ENCODE measurements at regions not wholly inside any gene's neighbourhood (a gene's known extent, or its start where the extent isn't known, plus 50 kb on each side); places are given as distances from the start of the nearest gene placed in this dataset.

DNA sequence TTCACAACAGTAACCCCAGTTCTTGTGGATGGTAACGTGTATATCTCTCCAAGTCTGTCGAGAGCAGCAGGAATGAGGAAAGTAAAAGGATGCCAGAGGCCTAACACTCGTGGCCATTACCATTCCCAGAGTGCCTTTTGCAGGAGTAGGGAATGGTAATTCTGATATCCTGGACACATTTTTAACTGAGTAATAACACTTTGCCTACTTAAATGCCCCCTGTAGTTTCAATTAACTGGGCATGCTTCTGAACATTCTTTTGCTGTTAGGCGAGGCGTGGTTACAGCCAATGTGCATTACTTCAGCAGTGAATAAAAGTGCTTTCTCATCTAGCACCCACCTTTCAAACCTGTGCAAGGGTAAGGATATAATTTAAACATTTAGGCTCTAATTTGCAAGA lies 258.5 kb upstream of the ADGRL2 start:
- intact Hi-C loops (cut with DNase I): loop anchor here (10.0 kb wide), 1 partner anchor 213 kb away; no protein-coding TSS in a partner anchor
- no peak for DNase-seq (ENCODE audit: extremely low spot score)
- WGBS: 84% methylated on average over 5 of the region's 5 CpGs
- H3K4me3 ChIP-seq: no peak overlapping the region
- TF ChIP-seq EP300 (IDR thresholded peaks at IDR 0.05): no peak
- no peak for TF ChIP-seq POLR2A (IDR thresholded peaks at IDR 0.05; ENCODE audit: low read depth)
- TF ChIP-seq, protein P1, sequence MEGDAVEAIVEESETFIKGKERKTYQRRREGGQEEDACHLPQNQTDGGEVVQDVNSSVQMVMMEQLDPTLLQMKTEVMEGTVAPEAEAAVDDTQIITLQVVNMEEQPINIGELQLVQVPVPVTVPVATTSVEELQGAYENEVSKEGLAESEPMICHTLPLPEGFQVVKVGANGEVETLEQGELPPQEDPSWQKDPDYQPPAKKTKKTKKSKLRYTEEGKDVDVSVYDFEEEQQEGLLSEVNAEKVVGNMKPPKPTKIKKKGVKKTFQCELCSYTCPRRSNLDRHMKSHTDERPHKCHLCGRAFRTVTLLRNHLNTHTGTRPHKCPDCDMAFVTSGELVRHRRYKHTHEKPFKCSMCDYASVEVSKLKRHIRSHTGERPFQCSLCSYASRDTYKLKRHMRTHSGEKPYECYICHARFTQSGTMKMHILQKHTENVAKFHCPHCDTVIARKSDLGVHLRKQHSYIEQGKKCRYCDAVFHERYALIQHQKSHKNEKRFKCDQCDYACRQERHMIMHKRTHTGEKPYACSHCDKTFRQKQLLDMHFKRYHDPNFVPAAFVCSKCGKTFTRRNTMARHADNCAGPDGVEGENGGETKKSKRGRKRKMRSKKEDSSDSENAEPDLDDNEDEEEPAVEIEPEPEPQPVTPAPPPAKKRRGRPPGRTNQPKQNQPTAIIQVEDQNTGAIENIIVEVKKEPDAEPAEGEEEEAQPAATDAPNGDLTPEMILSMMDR (IDR thresholded peaks at IDR 0.05): no peak
- no peak for TF ChIP-seq POLR2AphosphoS5 (IDR thresholded peaks at IDR 0.05)
- no peak overlapping the region for H3K27ac ChIP-seq (replicated peaks in 1 of 4)
- no peaks in the 10 kb centered on the region for H3K9me3 ChIP-seq
- no peaks in the 10 kb centered on the region for H3K27me3 ChIP-seq
- H3K36me3 ChIP-seq: no peaks in the 10 kb centered on the region
- no peaks in the 10 kb centered on the region for H3K4me1 ChIP-seq

- H3K36me3 ChIP-seq: no peaks in the 10 kb centered on the region
- H3K27me3 ChIP-seq: no peaks in the 10 kb centered on the region
- H3K4me3 ChIP-seq: no peak overlapping the region
- intact Hi-C loops (cut with DNase I): loop anchor here (10.0 kb wide), 1 partner anchor 215 kb away; no protein-coding TSS in a partner anchor
- H3K4me1 ChIP-seq: peaks cover 0 to 4% (median 0%) of the 10 kb centered on the region in 4 donors
- DNase-seq (ENCODE audit: extremely low spot score): no peak
- no peaks in the 10 kb centered on the region for H3K9me3 ChIP-seq
- TF ChIP-seq POLR2AphosphoS5 (IDR thresholded peaks at IDR 0.05) (no peak), POLR2A (IDR thresholded peaks at IDR 0.05; ENCODE audit: low read depth) (no peak), EP300 (IDR thresholded peaks at IDR 0.05) (no peak)
- TF ChIP-seq, protein P1 (IDR thresholded peaks at IDR 0.05): no peak
- H3K27ac ChIP-seq (replicated peaks in 1 of 4): no peak overlapping the region
Observed at GRCh38 chr1:81540216-81540615, 260.5 kb upstream of the ADGRL2 start.

- 74% methylated on average over 2 of the region's 3 CpGs for WGBS
- Histone ChIP-seq H3K27me3 (no peaks in the 10 kb centered on the region), H3K9me3 (no peaks in the 10 kb centered on the region)
Observed at GRCh38 chr1:81529014-81529413, 271.7 kb upstream of the ADGRL2 start.

GRCh38 chr1:81525085-81525484 lies 275.6 kb upstream of the ADGRL2 start:
- no peak for DNase-seq (ENCODE audit: extremely low spot score)
- Histone ChIP-seq H3K36me3 (no peaks in the 10 kb centered on the region), H3K27ac (replicated peaks in 1 of 4) (no peak overlapping the region), H3K4me3 (no peak overlapping the region), H3K9me3 (no peaks in the 10 kb centered on the region), H3K4me1 (peaks cover 0 to 10% (median 0%) of the 10 kb centered on the region in 4 donors), H3K27me3 (no peaks in the 10 kb centered on the region)
- intact Hi-C loops (cut with DNase I): no loop called here
- 63% methylated on average over 9 of the region's 9 CpGs for WGBS
- no peak for TF ChIP-seq POLR2AphosphoS5 (IDR thresholded peaks at IDR 0.05)
- no peak for TF ChIP-seq POLR2A (IDR thresholded peaks at IDR 0.05; ENCODE audit: low read depth)
- TF ChIP-seq EP300 (IDR thresholded peaks at IDR 0.05): no peak
- TF ChIP-seq, protein P1 (IDR thresholded peaks at IDR 0.05): no peak

More at GRCh38 chr1:81529014-81529413, 271.7 kb upstream of the ADGRL2 start:
- no peak overlapping the region for H3K4me3 ChIP-seq
- no peaks in the 10 kb centered on the region for H3K36me3 ChIP-seq
- H3K27ac ChIP-seq (replicated peaks in 1 of 4): no peak overlapping the region
- TF ChIP-seq POLR2AphosphoS5 (IDR thresholded peaks at IDR 0.05): no peak
- TF ChIP-seq, protein P1 (IDR thresholded peaks at IDR 0.05): no peak
- no peak for TF ChIP-seq POLR2A (IDR thresholded peaks at IDR 0.05; ENCODE audit: low read depth)
- no peak for TF ChIP-seq EP300 (IDR thresholded peaks at IDR 0.05)
- peaks cover 0 to 10% (median 0%) of the 10 kb centered on the region in 4 donors for H3K4me1 ChIP-seq
- intact Hi-C loops (cut with DNase I): no loop called here
- no peak for DNase-seq (ENCODE audit: extremely low spot score)

DNA sequence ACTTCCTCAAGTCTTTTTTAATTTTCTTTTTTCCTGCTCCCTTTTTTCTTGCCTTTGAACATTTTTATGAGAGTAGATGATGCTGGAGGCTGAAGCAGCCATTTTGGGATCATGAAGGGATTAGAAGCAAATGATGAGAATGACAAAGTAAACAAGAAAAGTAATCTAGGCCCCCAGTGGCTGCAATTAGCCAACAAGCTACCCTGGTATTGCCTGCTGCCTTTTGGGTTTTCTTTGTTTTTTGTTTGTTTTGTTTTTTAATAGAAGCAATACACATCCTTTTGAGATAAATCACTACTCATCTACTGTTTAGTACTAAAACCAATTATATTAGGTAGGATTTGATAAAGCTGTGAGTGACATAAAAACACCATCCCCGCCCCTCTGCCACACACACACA lies 280.7 kb upstream of the ADGRL2 start:
- Histone ChIP-seq H3K4me1 (peaks cover 0 to 5% (median 0%) of the 10 kb centered on the region in 4 donors), H3K27ac (replicated peaks in 1 of 4) (no peak overlapping the region), H3K9me3 (no peaks in the 10 kb centered on the region), H3K36me3 (no peaks in the 10 kb centered on the region), H3K4me3 (no peak overlapping the region), H3K27me3 (no peaks in the 10 kb centered on the region)
- DNase-seq (ENCODE audit: extremely low spot score): no peak
- TF ChIP-seq POLR2AphosphoS5 (IDR thresholded peaks at IDR 0.05) (no peak), EP300 (IDR thresholded peaks at IDR 0.05) (no peak), POLR2A (IDR thresholded peaks at IDR 0.05; ENCODE audit: low read depth) (no peak)
- TF ChIP-seq, protein P1 (IDR thresholded peaks at IDR 0.05): no peak
- WGBS: 91% methylated on average over 1 of the region's 1 CpG
- intact Hi-C loops (cut with DNase I): no loop called here
